ENCODE measurements at regions not wholly inside any gene's neighbourhood (a gene's known extent, or its start where the extent isn't known, plus 50 kb on each side); places are given as distances from the start of the nearest gene placed in this dataset.

GRCh38 chr9:110028676-110029075 is 179.3 kb downstream of the C9orf152 start:
- intact Hi-C loops (cut with micrococcal nuclease; ENCODE audit: unreplicated experiment) = no loop called here
- no peaks in the 10 kb centered on the region for H3K36me3 ChIP-seq (ENCODE audit: control insufficient read depth in 2 of 2, insufficient read depth in 2 of 2, low read length in 1 of 2)
- no peak overlapping the region for H3K4me3 ChIP-seq
- DNase-seq (ENCODE audit: low read depth, low spot score) = no peak
- WGBS (ENCODE audit: insufficient coverage, insufficient replicate concordance, low lambda C conversion rate, missing lambda C conversion rate) = 56% methylated on average over 3 of the region's 3 CpGs
- no peak for ATAC-seq
- ChIA-PET POLR2A (interaction anchor here (1.3 kb wide), 1 partner anchor 121 kb away, joined by 8 read pairs; no protein-coding TSS in a partner anchor), SMC1A (ENCODE audit: uncharacterized antibody, unreplicated experiment) (interaction anchor here (0.6 to 1.8 kb wide), 6 partner anchors 51 to 223 kb away, joined by 3 to 8 read pairs (median 4); no protein-coding TSS in a partner anchor), CTCF (interaction anchor here (0.7 to 1.7 kb wide), 3 partner anchors 8 to 114 kb away, joined by 3 to 6 read pairs (median 5); no protein-coding TSS in a partner anchor), RAD21 (ENCODE audit: unreplicated experiment) (interaction anchor here (1.0 to 1.2 kb wide), 2 partner anchors 121 to 122 kb away, joined by 3 read pairs; no protein-coding TSS in a partner anchor)
- H2AFZ ChIP-seq (ENCODE audit: control insufficient read depth, low read depth, low read length) = no peak overlapping the region
- BruUV-seq (replicated peaks) = no TSS peak
- in situ Hi-C loops (cut with MboI) = no loop called here
- no peak overlapping the region for H3K4me2 ChIP-seq (ENCODE audit: control insufficient read depth, insufficient read depth)
- no peaks in the 10 kb centered on the region for H3K79me2 ChIP-seq (ENCODE audit: control insufficient read depth, insufficient read depth, low read length)
- H4K20me1 ChIP-seq (ENCODE audit: control insufficient read depth, insufficient read depth) = no peaks in the 10 kb centered on the region
- no peaks in the 10 kb centered on the region for H3K9me3 ChIP-seq (replicated peaks; ENCODE audit: control insufficient read depth, insufficient read depth, low read length)
- no peak overlapping the region for H3K27ac ChIP-seq (ENCODE audit: control insufficient read depth, insufficient read depth)
- no peak overlapping the region for H3K9ac ChIP-seq (ENCODE audit: control insufficient read depth, insufficient read depth, low read length)
- FAIRE-seq = no peak
- H3K27me3 ChIP-seq (replicated peaks in 1 of 2; ENCODE audit: control insufficient read depth in 2 of 2, insufficient read depth in 2 of 2, low read length in 1 of 2) = no peaks in the 10 kb centered on the region
- no peaks in the 10 kb centered on the region for H3K4me1 ChIP-seq (ENCODE audit: control insufficient read depth, insufficient read depth, low read length)
- TF ChIP-seq, protein P1, sequence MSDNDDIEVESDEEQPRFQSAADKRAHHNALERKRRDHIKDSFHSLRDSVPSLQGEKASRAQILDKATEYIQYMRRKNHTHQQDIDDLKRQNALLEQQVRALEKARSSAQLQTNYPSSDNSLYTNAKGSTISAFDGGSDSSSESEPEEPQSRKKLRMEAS (IDR thresholded peaks at IDR 0.05; ENCODE audit: low read depth, low read length) = no peak
- TF ChIP-seq MEF2A (IDR thresholded peaks at IDR 0.05; ENCODE audit: insufficient read depth, low read depth, low read length) (no peak), E2F4 (IDR thresholded peaks at IDR 0.05; ENCODE audit: low read depth, low read length) (no peak), KLF5 (IDR thresholded peaks at IDR 0.05; ENCODE audit: partially characterized antibody) (no peak), ZNF622 (IDR thresholded peaks at IDR 0.05) (no peak), CREM (IDR thresholded peaks at IDR 0.05; ENCODE audit: low read depth) (no peak), SRF (IDR thresholded peaks at IDR 0.05; ENCODE audit: low read depth in 2 of 2, low read length in 2 of 2) (no peak), SUPT20H (IDR thresholded peaks at IDR 0.05; ENCODE audit: borderline replicate concordance, control insufficient read depth, low read depth, low read length) (no peak), PAX8 (IDR thresholded peaks at IDR 0.05) (no peak), USF2 (IDR thresholded peaks at IDR 0.05; ENCODE audit: borderline replicate concordance, low read depth, low read length) (no peak)
- TF ChIP-seq, protein P2, sequence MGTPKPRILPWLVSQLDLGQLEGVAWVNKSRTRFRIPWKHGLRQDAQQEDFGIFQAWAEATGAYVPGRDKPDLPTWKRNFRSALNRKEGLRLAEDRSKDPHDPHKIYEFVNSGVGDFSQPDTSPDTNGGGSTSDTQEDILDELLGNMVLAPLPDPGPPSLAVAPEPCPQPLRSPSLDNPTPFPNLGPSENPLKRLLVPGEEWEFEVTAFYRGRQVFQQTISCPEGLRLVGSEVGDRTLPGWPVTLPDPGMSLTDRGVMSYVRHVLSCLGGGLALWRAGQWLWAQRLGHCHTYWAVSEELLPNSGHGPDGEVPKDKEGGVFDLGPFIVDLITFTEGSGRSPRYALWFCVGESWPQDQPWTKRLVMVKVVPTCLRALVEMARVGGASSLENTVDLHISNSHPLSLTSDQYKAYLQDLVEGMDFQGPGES (IDR thresholded peaks at IDR 0.05) = no peak
- TF ChIP-seq, protein P3, sequence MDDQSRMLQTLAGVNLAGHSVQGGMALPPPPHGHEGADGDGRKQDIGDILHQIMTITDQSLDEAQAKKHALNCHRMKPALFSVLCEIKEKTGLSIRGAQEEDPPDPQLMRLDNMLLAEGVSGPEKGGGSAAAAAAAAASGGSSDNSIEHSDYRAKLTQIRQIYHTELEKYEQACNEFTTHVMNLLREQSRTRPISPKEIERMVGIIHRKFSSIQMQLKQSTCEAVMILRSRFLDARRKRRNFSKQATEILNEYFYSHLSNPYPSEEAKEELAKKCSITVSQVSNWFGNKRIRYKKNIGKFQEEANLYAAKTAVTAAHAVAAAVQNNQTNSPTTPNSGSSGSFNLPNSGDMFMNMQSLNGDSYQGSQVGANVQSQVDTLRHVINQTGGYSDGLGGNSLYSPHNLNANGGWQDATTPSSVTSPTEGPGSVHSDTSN (IDR thresholded peaks at IDR 0.05; ENCODE audit: insufficient replicate concordance, low read depth, low read length) = no peak
